Aorta (tissue), 5 donors: ENCODE measurements at regions not wholly inside any gene's neighbourhood (a gene's known extent, or its start where the extent isn't known, plus 50 kb on each side); places are given as distances from the start of the nearest gene placed in this dataset.

Source experiments
- ATAC-seq: fragments of 200-7000 bp; cut with Tn5 transposase; one replicate; pipeline ENCODE4 v1.9.1; 2022; ENCODE audit warnings: moderate library complexity; ENCODE audit not compliant: low FRiP score
- DNase-seq, 2 donors: peaks; one replicate each; pipeline ENCODE4 v3.0.0-alpha.2; 2020
- H3K27ac ChIP-seq, 2 donors: one replicate each; pipeline ENCODE4 v1.5.1; 2013; ENCODE audit warnings: low read length in 2 of 2, mild to moderate bottlenecking in 2 of 2, moderate library complexity in 2 of 2, control low read depth in 1 of 2, inconsistent platforms in 1 of 2, low read depth in 1 of 2
- H3K27me3 ChIP-seq, 2 donors: one replicate each; pipeline ENCODE4 v1.6.1; 2013; ENCODE audit warnings: control low read depth in 1 of 2, low read length in 1 of 2, mild to moderate bottlenecking in 1 of 2, moderate library complexity in 1 of 2; ENCODE audit not compliant: insufficient read depth in 2 of 2, control insufficient read depth in 1 of 2
- H3K36me3 ChIP-seq, 2 donors: one replicate each; pipeline ENCODE4 v1.6.1; 2013; ENCODE audit warnings: control low read depth in 1 of 2, low read length in 1 of 2, mild to moderate bottlenecking in 1 of 2; ENCODE audit not compliant: insufficient read depth in 2 of 2, control insufficient read depth in 1 of 2
- H3K4me1 ChIP-seq, 2 donors: one replicate each; pipeline ENCODE4 v1.6.1; 2013; ENCODE audit warnings: low read length in 2 of 2, control low read depth in 1 of 2, mild to moderate bottlenecking in 1 of 2, moderate library complexity in 1 of 2; ENCODE audit not compliant: insufficient read depth in 2 of 2, control insufficient read depth in 1 of 2
- H3K4me3 ChIP-seq, 2 donors: one replicate each; pipeline ENCODE4 v1.5.1; 2013; ENCODE audit warnings: low read length in 2 of 2, control low read depth in 1 of 2, mild to moderate bottlenecking in 1 of 2
- H3K9me3 ChIP-seq: one replicate; pipeline ENCODE4 v1.6.1; 2013; ENCODE audit warnings: mild to moderate bottlenecking, low read length; ENCODE audit not compliant: control insufficient read depth
- WGBS, 2 donors: extraction: QIAGEN DNeasy Blood & Tissue Kit; methylation state at CpG; one replicate each; pipeline ENCODE4 v1.1.7; 2013; 5-methylcytosine and 5-hydroxymethylcytosine counted together
- intact Hi-C, 2 donors: fragments of 100-400 bp; cut with DNase I; formaldehyde crosslinking; loops; one replicate each; pipeline versions ENCODE4 v1.14.2 to v1.15.0; 2022
- donor health status: healthy with polysubstance abuse.
- donor health status: Bipolar disorder and iron deficiency.
- donor health status: DM: no; HTN: no; CAD: no.
- donor health status: DM: no; HTN: no; CAD: no.
- donor health status: DM: yes; HTN: yes; CAD: no.

GRCh38 chr2:14388724-14389123 is 243.8 kb upstream of the LRATD1 start:
- DNase-seq (no peak), ATAC-seq (no peak)
- H3K4me1 ChIP-seq, result no peaks in the 10 kb centered on the region
- H3K27me3 ChIP-seq, result no peaks in the 10 kb centered on the region
- intact Hi-C loops, result no loop called here
- no peak overlapping the region for H3K27ac ChIP-seq
- no peak overlapping the region for H3K4me3 ChIP-seq
- no peaks in the 10 kb centered on the region for H3K36me3 ChIP-seq
- WGBS, 2 donors, result 80% methylated on average over 2 of the region's 2 CpGs
- H3K9me3 ChIP-seq, result no peaks in the 10 kb centered on the region

DNA sequence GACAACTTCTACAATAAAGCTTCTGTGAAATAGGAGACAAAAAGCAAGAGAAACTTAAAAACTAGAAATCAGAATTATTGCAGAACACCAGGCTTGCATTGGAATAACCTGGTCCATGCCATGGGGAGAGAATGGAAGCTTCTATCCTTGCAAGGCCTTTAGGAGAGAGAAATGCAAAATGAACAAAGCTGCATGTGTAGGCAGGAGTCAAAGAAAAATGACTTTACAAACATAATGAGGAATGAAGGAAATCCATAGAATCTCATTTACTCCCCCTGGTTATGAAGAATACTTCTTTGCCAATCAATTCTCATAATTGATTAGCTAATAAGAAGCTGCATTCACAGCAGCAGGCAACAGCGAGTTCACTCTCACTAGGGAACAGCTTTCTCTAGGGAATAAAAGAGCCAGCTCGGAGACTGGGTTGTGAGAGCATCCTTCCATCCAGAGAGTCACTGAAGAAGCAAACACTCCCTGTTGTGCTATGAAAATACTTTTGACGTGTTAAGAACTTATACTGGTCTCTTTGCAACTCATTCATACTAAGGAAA is 235.9 kb upstream of the LRATD1 start:
- DNase-seq, result no peak
- no peaks in the 10 kb centered on the region for H3K4me1 ChIP-seq
- no peaks in the 10 kb centered on the region for H3K36me3 ChIP-seq
- no peak for ATAC-seq
- no peak overlapping the region for H3K27ac ChIP-seq
- no peaks in the 10 kb centered on the region for H3K27me3 ChIP-seq
- no peak overlapping the region for H3K4me3 ChIP-seq
- no peaks in the 10 kb centered on the region for H3K9me3 ChIP-seq
- intact Hi-C loops, result no loop called here
- 47 to 53% methylated on average over 3 of the region's 3 CpGs for WGBS, 2 donors

- intact Hi-C loops, result no loop called here
- Histone ChIP-seq H3K27me3 (no peaks in the 10 kb centered on the region), H3K36me3 (no peaks in the 10 kb centered on the region), H3K4me3 (no peak overlapping the region), H3K9me3 (no peaks in the 10 kb centered on the region), H3K4me1 (no peaks in the 10 kb centered on the region), H3K27ac (no peak overlapping the region)
- no peak for DNase-seq
- no peak for ATAC-seq
These were observed 233.9 kb upstream of the LRATD1 start for GRCh38 chr2:14398641-14399040.

GRCh38 chr2:14401873-14402272 is 230.6 kb upstream of the LRATD1 start:
- DNase-seq, result no peak
- WGBS, 2 donors, result 8 to 15% methylated on average over 4 of the region's 4 CpGs
- no peak for ATAC-seq
- H3K9me3 ChIP-seq, result no peaks in the 10 kb centered on the region
- no peak overlapping the region for H3K27ac ChIP-seq
- no peak overlapping the region for H3K4me3 ChIP-seq
- H3K4me1 ChIP-seq, result no peaks in the 10 kb centered on the region
- no peaks in the 10 kb centered on the region for H3K36me3 ChIP-seq
- intact Hi-C loops, result no loop called here
- H3K27me3 ChIP-seq, result no peaks in the 10 kb centered on the region

DNA sequence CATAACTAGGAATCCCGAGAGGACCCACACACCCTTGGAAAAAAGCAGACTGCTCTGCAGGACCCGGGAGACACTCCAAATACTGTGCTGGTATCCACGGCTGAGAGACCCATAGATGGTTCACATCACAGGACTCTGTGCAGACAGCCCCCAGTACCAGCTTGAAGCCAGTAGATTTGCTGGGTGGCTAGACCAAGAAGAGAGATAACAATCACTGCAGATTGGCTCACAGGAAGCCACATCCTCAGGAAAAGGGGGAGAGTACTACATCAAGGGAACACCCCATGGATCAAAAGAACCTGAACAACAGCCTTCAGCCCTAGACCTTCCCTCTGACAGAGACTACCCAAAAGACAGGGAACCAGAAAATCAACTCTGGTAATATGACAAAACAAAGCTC is 223.8 kb upstream of the LRATD1 start:
- Histone ChIP-seq H3K27me3 (no peaks in the 10 kb centered on the region), H3K36me3 (no peaks in the 10 kb centered on the region), H3K9me3 (no peaks in the 10 kb centered on the region), H3K27ac (no peak overlapping the region), H3K4me3 (no peak overlapping the region), H3K4me1 (no peaks in the 10 kb centered on the region)
- no peak for ATAC-seq
- intact Hi-C loops, result no loop called here
- no peak for DNase-seq
- 77 to 81% methylated on average over 3 of the region's 3 CpGs for WGBS, 2 donors

- no peak for DNase-seq
- Histone ChIP-seq H3K4me1 (no peaks in the 10 kb centered on the region), H3K36me3 (no peaks in the 10 kb centered on the region), H3K9me3 (no peaks in the 10 kb centered on the region), H3K27me3 (no peaks in the 10 kb centered on the region), H3K27ac (no peak overlapping the region), H3K4me3 (no peak overlapping the region)
- ATAC-seq, result no peak
- WGBS, 2 donors, result 82 to 88% methylated on average over 4 of the region's 4 CpGs
- intact Hi-C loops, result no loop called here
These were observed 215.0 kb upstream of the LRATD1 start for GRCh38 chr2:14417551-14417950.

GRCh38 chr2:14418115-14418514 is 214.4 kb upstream of the LRATD1 start:
- no peak overlapping the region for H3K4me3 ChIP-seq
- no peaks in the 10 kb centered on the region for H3K9me3 ChIP-seq
- no peaks in the 10 kb centered on the region for H3K36me3 ChIP-seq
- H3K27ac ChIP-seq, result no peak overlapping the region
- no peaks in the 10 kb centered on the region for H3K27me3 ChIP-seq
- ATAC-seq (no peak), DNase-seq (no peak)
- H3K4me1 ChIP-seq, result no peaks in the 10 kb centered on the region
- intact Hi-C loops, result no loop called here

DNA sequence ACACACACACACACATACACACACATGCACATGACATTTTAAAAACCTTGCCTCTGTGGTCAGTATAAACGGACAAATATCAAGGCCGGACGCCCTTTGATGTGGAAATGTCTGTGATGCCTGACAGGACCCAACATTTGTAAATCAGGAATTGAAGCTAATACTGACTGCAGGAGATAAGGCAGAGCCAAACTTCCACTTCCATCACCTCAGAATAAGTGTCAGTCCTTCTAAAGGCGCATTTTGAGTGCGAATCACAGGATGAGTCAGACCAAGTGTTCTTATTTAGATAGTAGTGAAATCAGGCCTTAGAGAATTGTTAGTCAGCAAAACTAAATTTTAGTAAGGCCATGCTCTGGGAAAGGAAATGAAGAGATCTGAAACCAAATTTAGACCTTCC is 211.7 kb upstream of the LRATD1 start:
- no peaks in the 10 kb centered on the region for H3K9me3 ChIP-seq
- WGBS, 2 donors, result 79 to 83% methylated on average over 5 of the region's 5 CpGs
- no peaks in the 10 kb centered on the region for H3K36me3 ChIP-seq
- H3K27ac ChIP-seq, result no peak overlapping the region
- H3K27me3 ChIP-seq, result no peaks in the 10 kb centered on the region
- ATAC-seq (no peak), DNase-seq (no peak)
- no peak overlapping the region for H3K4me3 ChIP-seq
- H3K4me1 ChIP-seq, result no peaks in the 10 kb centered on the region
- intact Hi-C loops, result no loop called here

DNA sequence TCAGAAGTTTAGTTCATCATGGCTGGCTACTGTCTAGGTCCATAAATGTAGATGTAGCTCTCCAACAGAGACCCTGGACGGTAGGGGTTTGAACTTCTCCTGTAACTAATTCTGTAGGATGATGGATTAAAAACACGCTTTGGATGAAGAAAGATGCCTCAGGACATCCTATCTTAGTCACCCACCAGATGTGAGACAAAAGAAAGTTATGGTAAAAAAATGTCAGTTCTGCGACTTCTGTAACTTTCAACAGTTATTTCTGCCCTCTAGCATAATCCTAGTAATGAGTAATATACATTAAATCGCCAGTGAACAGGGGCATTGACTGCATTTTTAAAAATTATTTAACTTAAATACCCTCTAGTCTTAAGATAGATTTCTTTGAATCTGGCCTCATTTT is 210.1 kb upstream of the LRATD1 start:
- ATAC-seq (no peak), DNase-seq (no peak)
- Histone ChIP-seq H3K36me3 (no peaks in the 10 kb centered on the region), H3K27ac (no peak overlapping the region), H3K27me3 (no peaks in the 10 kb centered on the region), H3K4me3 (no peak overlapping the region), H3K9me3 (no peaks in the 10 kb centered on the region), H3K4me1 (no peaks in the 10 kb centered on the region)
- WGBS, 2 donors, result 74 to 78% methylated on average over 4 of the region's 4 CpGs
- intact Hi-C loops, result no loop called here
